ENCODE measurements at regions not wholly inside any gene's neighbourhood (a gene's known extent, or its start where the extent isn't known, plus 50 kb on each side); places are given as distances from the start of the nearest gene placed in this dataset.

- Histone ChIP-seq H3K9me3 (ENCODE audit: control insufficient read depth, insufficient read depth, low read depth, low read length) (no peaks in the 10 kb centered on the region), H3K4me3 (ENCODE audit: low read depth in 2 of 2, low read length in 2 of 2) (no peak overlapping the region), H3K4me1 (ENCODE audit: control insufficient read depth, insufficient read depth, low read length) (no peaks in the 10 kb centered on the region), H3K36me3 (ENCODE audit: control insufficient read depth, insufficient read depth, low read length) (no peaks in the 10 kb centered on the region), H3K27me3 (ENCODE audit: control insufficient read depth, insufficient read depth, low read length) (no peaks in the 10 kb centered on the region), H3K27ac (ENCODE audit: low read length) (no peak overlapping the region)
- ATAC-seq (no peak), DNase-seq (ENCODE audit: low read depth, low spot score) (no peak)
- POLR2A ChIA-PET, result no interaction called here
- TF ChIP-seq, protein P1, sequence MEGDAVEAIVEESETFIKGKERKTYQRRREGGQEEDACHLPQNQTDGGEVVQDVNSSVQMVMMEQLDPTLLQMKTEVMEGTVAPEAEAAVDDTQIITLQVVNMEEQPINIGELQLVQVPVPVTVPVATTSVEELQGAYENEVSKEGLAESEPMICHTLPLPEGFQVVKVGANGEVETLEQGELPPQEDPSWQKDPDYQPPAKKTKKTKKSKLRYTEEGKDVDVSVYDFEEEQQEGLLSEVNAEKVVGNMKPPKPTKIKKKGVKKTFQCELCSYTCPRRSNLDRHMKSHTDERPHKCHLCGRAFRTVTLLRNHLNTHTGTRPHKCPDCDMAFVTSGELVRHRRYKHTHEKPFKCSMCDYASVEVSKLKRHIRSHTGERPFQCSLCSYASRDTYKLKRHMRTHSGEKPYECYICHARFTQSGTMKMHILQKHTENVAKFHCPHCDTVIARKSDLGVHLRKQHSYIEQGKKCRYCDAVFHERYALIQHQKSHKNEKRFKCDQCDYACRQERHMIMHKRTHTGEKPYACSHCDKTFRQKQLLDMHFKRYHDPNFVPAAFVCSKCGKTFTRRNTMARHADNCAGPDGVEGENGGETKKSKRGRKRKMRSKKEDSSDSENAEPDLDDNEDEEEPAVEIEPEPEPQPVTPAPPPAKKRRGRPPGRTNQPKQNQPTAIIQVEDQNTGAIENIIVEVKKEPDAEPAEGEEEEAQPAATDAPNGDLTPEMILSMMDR (IDR thresholded peaks at IDR 0.05), result no peak
- no peak for TF ChIP-seq TCF7L2 (IDR thresholded peaks at IDR 0.05; ENCODE audit: low read depth, low read length)
- TF ChIP-seq POLR2AphosphoS5 (IDR thresholded peaks at IDR 0.05; ENCODE audit: low read depth, low read length), result no peak
- no peak for TF ChIP-seq SIN3A (IDR thresholded peaks at IDR 0.05; ENCODE audit: borderline replicate concordance, insufficient read depth, low read depth, low read length)
- TF ChIP-seq REST (IDR thresholded peaks at IDR 0.05; ENCODE audit: insufficient read depth in 1 of 2, low read depth in 2 of 2, low read length in 1 of 2), result no peak
- in situ Hi-C loops (cut with HindIII; ENCODE audit: low pct_unique_long_range_greater_than_20kb, low sequenced_read_pairs), result no loop called here
- intact Hi-C loops (cut with micrococcal nuclease; ENCODE audit: unreplicated experiment), result no loop called here
- CTCF ChIA-PET, result no interaction called here
- no TSS peak for BruUV-seq (replicated peaks)
Observed at GRCh38 chr18:47602273-47602897, 328.1 kb downstream of the SMAD2 start.

GRCh38 chr18:47601581-47602272 is 328.7 kb downstream of the SMAD2 start:
- DNase-seq (ENCODE audit: low read depth, low spot score), result no peak
- Histone ChIP-seq H3K4me1 (ENCODE audit: control insufficient read depth, insufficient read depth, low read length) (no peaks in the 10 kb centered on the region), H3K36me3 (ENCODE audit: control insufficient read depth, insufficient read depth, low read length) (no peaks in the 10 kb centered on the region), H3K9me3 (ENCODE audit: control insufficient read depth, insufficient read depth, low read depth, low read length) (no peaks in the 10 kb centered on the region), H3K27me3 (ENCODE audit: control insufficient read depth, insufficient read depth, low read length) (no peaks in the 10 kb centered on the region), H3K27ac (ENCODE audit: low read length) (no peak overlapping the region), H3K4me3 (ENCODE audit: low read depth in 2 of 2, low read length in 2 of 2) (no peak overlapping the region)
- no peak for ATAC-seq
- in situ Hi-C loops (cut with HindIII; ENCODE audit: low pct_unique_long_range_greater_than_20kb, low sequenced_read_pairs) (no loop called here), intact Hi-C loops (cut with micrococcal nuclease; ENCODE audit: unreplicated experiment) (no loop called here)
- ChIA-PET CTCF (no interaction called here), POLR2A (no interaction called here)
- BruUV-seq (replicated peaks), result no TSS peak
- no peak for TF ChIP-seq TCF7L2 (IDR thresholded peaks at IDR 0.05; ENCODE audit: low read depth, low read length)
- TF ChIP-seq SIN3A (IDR thresholded peaks at IDR 0.05; ENCODE audit: borderline replicate concordance, insufficient read depth, low read depth, low read length), result no peak
- TF ChIP-seq, protein P1 (IDR thresholded peaks at IDR 0.05), result no peak
- no peak for TF ChIP-seq POLR2AphosphoS5 (IDR thresholded peaks at IDR 0.05; ENCODE audit: low read depth, low read length)
- no peak for TF ChIP-seq REST (IDR thresholded peaks at IDR 0.05; ENCODE audit: insufficient read depth in 1 of 2, low read depth in 2 of 2, low read length in 1 of 2)

Measured in Panc1 (cell line).